ENCODE measurements at regions not wholly inside any gene's neighbourhood (a gene's known extent, or its start where the extent isn't known, plus 50 kb on each side); places are given as distances from the start of the nearest gene placed in this dataset.
"Not testable (repeated sequence)": the region's sequence is repeated elsewhere in the genome, so short reads cannot be mapped to it uniquely, and the experiment has no call there.

DNA sequence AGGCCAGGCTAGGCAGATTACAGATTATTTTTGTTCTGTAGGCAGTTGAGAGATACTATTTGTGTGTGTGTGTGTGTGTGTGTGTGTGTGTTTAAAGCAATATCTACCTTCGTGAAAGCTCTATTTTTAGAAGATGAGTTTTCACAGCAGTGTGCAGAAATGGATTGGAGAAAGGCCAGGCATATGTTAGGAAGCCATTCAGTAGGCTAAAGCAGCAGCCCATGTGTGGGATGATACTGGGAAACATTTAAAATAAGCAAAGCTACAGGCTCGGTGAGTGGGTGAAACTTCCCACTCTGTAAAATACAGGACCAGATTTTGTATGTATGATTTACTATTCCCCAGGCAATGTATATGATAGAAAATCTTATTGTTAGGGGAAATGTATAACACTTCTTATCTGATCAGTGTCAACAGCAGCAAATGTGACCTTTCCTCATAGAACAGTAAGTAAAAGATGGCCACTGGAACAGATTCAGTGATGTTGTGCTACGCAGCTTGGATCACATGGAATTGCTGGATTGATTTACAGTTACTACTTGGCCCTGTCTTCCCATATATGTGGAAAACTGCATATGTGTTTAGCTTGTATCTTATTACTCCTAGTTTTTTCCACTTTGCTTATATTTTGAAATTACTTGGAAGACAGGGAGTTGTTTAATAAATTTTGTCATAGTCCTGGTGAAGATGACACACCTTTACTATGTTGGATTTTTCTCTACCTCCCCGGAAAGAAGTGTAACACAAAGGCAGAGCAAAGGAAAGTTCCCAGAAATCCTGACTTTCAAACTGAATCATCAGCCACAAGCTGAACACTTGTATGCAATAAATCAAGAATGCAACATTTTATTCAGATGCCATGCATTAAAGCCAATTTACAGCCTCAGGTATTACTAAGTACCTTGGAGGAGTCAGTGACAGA lies 1077.7 kb upstream of the SEMA6A start:
- DNase-seq (ENCODE audit: low read depth, low spot score): no peak

GRCh38 chr5:117649821-117650220 lies 1075.2 kb upstream of the SEMA6A start:
- no peak for DNase-seq (ENCODE audit: low read depth, low spot score)

- DNase-seq (ENCODE audit: low read depth, low spot score): no peak
Measured at GRCh38 chr5:117645400-117645799, 1070.8 kb upstream of the SEMA6A start.

DNA sequence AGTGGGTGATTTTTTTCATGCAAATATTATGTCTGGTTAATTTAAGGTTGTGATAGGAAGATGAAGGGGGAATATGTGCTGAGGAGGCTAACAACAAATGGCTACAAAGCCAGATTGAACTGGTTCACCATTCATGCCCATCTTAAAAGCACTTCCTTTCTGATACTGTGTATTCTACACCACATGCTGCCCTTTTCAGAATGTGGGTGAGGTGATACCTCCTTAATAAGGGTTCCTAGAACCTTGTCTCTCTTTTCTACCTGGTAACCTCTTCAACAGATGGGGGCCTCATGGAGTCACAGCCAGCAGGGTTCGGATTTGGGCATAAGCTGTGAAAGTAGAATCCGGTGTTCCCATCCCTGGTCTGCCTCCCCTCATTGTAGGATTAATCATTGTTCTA lies 1064.0 kb upstream of the SEMA6A start:
- DNase-seq (ENCODE audit: low read depth, low spot score): no peak

DNA sequence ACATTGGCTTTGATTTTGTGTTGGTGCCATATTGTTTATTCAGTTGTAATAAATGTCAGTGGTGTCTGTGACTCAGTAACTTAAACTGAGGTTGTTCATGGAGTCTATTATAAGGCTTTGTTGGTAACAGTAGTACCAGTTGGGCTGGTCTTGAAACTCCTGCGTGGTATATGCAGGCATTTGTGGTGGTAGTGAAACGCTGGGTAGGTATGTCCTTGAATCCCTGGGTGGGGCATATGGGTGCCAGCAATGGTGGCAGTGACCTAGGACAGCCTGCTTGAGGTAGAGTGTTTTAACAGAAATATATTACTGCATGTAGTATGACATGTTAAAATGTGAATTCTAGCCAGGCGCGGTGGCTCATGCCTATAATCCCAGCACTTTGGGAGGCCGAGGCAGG lies 1058.5 kb upstream of the SEMA6A start:
- no peak for DNase-seq (ENCODE audit: low read depth, low spot score)

- DNase-seq (ENCODE audit: low read depth, low spot score): no peak
Measured at GRCh38 chr5:117624201-117624600, 1049.6 kb upstream of the SEMA6A start.

DNA sequence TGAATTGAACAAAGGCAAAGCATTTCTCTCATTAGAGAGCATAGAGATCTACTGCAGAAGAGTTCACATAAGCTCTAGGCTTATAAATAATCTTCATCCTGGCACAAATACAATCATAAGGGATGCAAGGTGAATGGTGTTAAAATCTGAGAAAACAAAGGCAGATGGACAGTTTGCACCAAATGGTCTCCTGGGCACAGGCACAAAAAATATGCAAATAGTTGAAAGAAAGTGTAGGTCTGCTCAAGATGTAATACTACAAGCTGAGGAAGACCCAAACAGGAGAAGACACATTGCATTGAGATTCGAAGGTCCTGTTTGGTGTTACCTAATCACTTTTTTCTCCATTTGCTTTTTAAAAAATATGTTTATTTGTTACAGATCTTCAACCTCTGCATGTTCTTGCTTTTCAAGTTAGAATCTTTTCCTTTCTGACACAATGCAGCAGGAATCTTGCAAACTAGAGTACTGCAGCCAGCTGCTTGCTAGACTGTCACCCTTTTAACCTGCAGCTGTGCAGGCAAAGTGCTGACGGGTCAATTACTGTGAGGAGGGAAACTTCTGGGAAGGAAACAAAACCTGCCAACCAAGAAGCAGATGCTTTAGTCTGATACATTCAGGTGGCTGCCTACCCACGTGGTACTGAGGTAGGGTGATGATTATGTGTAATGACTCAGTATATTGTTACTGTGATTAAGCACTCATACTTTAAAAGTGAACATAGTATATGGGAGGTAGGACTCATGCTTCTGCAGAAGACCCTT lies 1048.6 kb upstream of the SEMA6A start:
- peak; percentile 5 for DNase-seq (ENCODE audit: low read depth, low spot score)

GRCh38 chr5:117621921-117622320 lies 1047.3 kb upstream of the SEMA6A start:
- no peak for DNase-seq (ENCODE audit: low read depth, low spot score)

GRCh38 chr5:117615226-117615625 lies 1040.6 kb upstream of the SEMA6A start:
- DNase-seq (ENCODE audit: low read depth, low spot score): no peak

DNA sequence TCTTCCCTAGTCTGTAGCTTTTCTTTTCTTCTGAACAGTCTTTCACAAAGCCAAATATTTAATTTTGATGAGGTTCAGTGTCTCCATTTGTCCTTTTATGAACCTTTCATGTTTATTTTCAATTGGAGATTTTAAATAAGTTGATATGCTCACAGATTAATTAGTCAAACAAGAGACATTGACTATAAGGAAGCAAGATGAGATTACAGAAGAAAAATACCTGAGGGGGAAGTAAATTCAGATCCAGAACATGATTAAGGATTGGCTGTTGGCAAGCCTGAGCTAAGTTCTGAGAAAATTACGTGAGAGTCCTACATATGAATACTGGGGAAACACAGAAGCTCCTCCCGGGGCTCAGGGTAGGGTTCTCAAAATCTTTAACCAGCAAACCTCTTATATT lies 1039.8 kb upstream of the SEMA6A start:
- no peak for DNase-seq (ENCODE audit: low read depth, low spot score)

DNA sequence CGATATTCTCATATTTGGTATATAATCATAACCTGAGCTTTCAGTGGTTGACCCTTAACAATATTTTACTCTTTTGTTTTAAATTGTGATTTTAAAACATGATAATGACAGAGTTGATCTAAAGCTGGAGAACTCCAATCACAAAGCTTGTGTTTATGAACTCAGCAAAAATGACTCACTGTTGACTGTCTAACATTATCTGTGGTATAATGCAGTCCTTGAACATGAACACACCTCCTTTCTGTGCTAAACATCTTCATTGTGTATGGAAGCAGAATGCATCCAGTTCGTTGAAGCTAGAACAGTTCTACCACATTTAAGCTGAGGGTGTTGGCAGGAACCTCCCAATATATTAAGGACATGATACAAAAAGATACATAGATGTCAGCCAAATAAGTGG lies 1030.2 kb upstream of the SEMA6A start:
- DNase-seq (ENCODE audit: low read depth, low spot score): no peak

DNA sequence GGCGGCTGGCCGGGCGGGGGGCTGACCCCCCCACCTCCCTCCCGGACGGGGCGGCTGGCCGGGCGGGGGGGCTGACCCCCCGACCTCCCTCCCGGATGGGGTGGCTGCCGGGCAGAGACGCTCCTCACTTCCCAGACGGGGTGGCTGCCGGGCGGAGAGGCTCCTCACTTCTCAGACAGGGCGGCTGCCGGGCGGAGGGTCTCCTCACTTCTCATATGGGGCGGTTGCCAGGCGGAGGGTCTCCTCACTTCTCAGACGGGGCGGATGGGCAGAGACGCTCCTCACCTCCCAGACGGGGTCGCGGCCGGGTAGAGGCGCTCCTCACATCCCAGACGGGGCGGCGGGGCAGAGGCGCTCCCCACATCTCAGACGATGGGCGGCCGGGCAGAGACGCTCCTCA lies 1025.2 kb upstream of the SEMA6A start:
- not testable (repeated sequence) for DNase-seq (ENCODE audit: low read depth, low spot score)

- DNase-seq (ENCODE audit: low read depth, low spot score): no peak
Measured at GRCh38 chr5:117594166-117594565, 1019.5 kb upstream of the SEMA6A start.

DNA sequence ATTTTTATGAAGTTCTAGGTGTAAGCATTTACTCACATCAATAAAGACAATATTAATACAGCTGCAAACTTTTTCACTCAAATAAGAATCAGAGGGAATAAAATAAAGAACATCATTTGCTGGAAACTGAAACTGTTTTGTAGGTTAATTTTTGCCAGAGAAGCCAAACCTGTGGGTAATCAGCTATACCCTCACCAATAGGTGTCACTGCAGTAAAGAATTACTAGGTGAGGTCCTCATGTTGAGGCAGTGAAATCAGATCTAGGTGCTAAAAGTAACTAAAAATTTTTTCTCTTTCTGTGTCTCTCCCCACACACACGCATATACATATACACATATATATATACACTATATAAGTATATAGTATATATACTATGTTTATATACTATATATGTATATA lies 1016.3 kb upstream of the SEMA6A start:
- DNase-seq (ENCODE audit: low read depth, low spot score): no peak

DNA sequence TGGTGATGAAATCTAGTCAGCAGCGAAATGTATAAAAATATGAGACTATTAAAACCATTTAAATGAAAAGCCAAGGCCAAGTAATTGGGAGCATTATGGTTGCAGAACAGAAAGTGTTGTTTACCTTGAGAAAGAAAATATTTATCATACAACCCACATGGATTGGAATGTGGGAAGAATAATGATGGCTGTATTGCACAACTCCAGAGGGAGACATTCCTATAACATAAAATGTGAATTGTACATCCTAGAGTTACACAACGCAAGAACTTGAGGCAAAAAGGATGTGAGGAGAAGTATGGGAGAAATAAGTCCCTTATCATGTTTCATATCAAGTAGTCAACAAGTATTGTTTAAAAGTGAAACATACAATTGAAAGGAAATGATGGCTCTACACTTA lies 1014.0 kb upstream of the SEMA6A start:
- DNase-seq (ENCODE audit: low read depth, low spot score): no peak

DNA sequence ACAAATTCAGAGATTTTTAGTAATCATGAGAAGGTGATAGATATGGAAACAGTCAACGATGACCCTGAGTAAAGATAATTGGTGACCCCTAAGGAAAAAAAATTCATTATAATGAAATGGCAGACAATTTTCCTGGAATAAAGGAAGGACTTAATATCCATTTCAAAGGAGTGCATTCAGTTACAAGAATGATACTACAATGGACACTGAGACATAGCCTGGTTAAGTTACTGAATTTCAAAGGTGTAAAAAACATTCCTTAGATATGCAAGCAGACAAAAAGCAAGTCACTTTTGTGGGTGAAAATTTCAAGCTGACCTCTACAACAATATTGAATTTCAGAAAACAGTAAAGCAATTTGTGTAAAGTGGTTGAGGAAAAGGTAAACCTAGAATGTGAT lies 1012.5 kb upstream of the SEMA6A start:
- DNase-seq (ENCODE audit: low read depth, low spot score): no peak

GRCh38 chr5:117568622-117569021 lies 994.0 kb upstream of the SEMA6A start:
- no peak for DNase-seq (ENCODE audit: low read depth, low spot score)

DNA sequence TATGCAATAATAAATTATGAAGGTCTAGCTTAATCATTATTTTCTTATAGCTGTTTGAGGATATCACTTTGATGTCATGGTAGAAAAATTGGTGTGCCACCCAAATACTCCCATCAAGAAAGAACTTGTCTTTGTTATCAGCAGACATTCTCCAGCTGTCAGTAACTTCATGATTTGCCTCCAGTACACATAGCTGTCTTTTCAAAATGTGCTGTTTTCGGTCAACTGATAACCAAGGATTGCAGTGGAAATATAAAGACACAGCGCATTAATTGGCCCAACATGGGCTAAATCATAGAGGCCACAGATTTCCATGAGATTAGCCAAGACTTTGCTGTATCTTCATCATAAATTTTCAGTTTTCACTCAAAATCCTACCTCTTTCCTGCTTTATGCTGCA lies 993.5 kb upstream of the SEMA6A start:
- DNase-seq (ENCODE audit: low read depth, low spot score): no peak

GRCh38 chr5:117562647-117563046 lies 988.0 kb upstream of the SEMA6A start:
- no peak for DNase-seq (ENCODE audit: low read depth, low spot score)

DNA sequence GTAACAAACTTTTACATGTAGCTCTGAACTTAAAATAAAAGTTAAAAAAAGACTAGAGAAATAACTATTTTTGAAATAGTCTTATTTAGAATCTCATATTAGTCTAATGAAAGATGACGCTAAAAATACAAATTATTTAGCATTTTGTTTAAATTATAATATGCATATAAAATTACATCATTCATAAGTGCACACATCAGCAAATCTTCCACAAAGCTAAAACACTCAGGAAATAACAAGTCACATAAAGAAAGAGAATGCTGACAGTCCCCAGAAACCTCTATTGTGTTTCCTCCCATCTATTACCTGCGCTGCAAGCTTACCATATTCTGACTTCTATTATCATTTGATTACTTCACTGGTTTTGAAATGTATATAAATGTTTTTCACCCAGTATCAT lies 986.9 kb upstream of the SEMA6A start:
- no peak for DNase-seq (ENCODE audit: low read depth, low spot score)

DNA sequence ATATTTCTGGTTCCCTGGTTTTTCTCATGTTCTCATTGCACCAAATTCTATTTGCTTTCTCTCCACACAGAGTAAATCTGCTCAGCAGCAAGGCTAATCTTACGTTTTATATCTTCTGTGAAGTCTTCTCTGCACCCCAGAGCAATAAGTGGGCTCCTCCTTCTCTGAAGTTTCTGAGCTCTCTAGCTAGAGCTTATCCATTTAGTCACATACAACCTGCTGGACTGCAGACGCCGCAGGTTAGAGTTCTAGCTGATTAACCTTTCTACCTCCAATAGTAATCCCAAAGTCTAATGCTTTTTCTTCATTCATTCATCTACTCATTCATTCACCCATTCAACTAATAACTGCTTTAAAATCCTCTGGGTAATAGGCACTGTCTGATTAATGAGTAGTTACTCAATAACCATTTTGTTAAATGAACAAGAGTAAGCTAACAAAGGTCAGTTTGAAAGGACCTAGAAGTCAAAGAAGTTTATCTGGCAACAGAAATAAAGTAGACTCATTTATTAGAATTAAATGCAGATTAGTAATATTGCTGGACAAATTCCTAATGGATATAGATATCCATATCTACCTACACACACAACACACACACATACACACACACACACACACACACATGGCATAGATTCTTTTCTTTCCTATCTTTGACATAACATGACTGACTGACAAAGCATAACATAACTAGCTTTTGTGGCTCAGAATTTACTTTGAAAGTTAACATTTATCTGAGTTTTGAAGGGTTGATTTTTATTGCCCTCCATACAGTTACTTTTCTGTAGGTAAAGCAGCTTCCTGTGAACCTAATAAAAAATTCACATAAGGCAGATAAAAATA lies 984.6 kb upstream of the SEMA6A start:
- no peak for DNase-seq (ENCODE audit: low read depth, low spot score)

- no peak for DNase-seq (ENCODE audit: low read depth, low spot score)
Measured at GRCh38 chr5:117551236-117551635, 976.6 kb upstream of the SEMA6A start.

Data from brain pericyte (primary cell).